Activated CD8-positive, alpha-beta T cell treated with anti-CD3 and anti-CD28 coated beads for 36 hours (primary cell): ENCODE measurements at regions not wholly inside any gene's neighbourhood (a gene's known extent, or its start where the extent isn't known, plus 50 kb on each side); places are given as distances from the start of the nearest gene placed in this dataset.

Experiments used
- ATAC-seq: fragments of 200-7000 bp; cut with Tn5 transposase; one replicate; pipeline ENCODE4 v1.10.0; 2021; ENCODE audit warnings: mild to moderate bottlenecking, moderate library complexity
- CTCF ChIA-PET: fragments of 350-600 bp; sonication (Branson Sonifier 250); formaldehyde crosslinking; loops from one replicate; lab custom pipeline; 2021; ENCODE audit warnings: antibody characterized with exemption; lab: Charles Lee
- POLR2A ChIA-PET: fragments of 350-600 bp; sonication (Branson Sonifier 250); formaldehyde crosslinking; loops from one replicate; lab custom pipeline; 2021; ENCODE audit warnings: antibody characterized with exemption; lab: Charles Lee
- DNase-seq: peaks from one replicate; pipeline ENCODE4 v3.0.0-alpha.2; 2020
- H3K27ac Mint-ChIP-seq: one replicate; pipeline ENCODE4 v1.8.0; 2021; ENCODE audit warnings: mild to moderate bottlenecking, mixed read lengths
- H3K27me3 Mint-ChIP-seq: one replicate; pipeline ENCODE4 v1.8.0; 2021; ENCODE audit warnings: mixed read lengths
- H3K36me3 Mint-ChIP-seq: one replicate; pipeline ENCODE4 v1.8.0; 2021; ENCODE audit warnings: low read depth, mixed read lengths
- H3K4me1 Mint-ChIP-seq: one replicate; pipeline ENCODE4 v1.8.0; 2021; ENCODE audit warnings: low read depth, mixed read lengths
- H3K4me3 Mint-ChIP-seq: one replicate; pipeline ENCODE4 v1.8.0; 2021; ENCODE audit warnings: mild to moderate bottlenecking, moderate library complexity, mixed read lengths
- H3K9me3 Mint-ChIP-seq: one replicate; pipeline ENCODE4 v1.8.0; 2021; ENCODE audit warnings: mixed read lengths
- intact Hi-C: fragments of 100-400 bp; cut with micrococcal nuclease; formaldehyde crosslinking; loops from one replicate; pipeline ENCODE4 v1.10.0; 2022
- TF ChIP-seq, protein P1 (sequence below): fragments of 200-600 bp; IDR thresholded peaks from one replicate; pipeline ENCODE4 v1.8.0; 2022; ENCODE audit warnings: antibody characterized with exemption, mild to moderate bottlenecking

DNA sequence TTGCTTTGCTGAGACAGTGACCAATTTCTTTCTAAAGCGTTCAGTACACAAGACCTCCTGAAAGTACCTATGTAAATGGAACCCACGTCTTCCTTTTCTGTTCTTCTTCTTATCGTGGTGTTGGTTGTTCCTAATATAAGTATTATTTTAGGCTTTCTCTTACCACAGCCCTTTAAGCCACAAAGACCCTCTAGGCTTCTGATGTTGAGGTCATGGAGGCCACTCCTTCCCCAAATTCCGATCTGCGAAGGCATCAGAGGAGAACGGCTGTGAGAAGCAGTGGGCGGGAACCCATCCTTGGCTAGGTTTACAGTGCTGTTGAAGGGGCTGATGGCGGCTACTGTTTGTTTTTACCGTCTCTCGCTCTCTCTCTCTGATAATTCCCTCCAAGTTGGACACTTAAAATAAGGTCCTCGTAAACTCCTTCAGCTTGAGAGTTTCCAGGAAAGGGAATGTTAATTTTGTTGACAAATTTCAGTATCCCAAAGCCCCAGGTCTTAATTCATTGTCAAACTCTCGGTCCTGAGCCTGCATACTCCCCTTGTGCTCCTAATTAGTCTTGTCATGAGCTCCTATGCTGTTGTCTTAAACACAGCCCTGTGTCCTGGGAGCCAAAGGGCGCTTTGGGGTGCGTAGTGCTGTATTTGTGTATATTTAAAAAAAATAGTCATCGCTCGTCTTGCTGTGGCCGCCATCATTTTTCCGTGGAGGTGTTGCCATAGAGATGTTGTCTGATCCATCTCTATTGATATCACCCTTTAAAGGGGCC is 178.8 kb downstream of the OPA1 start:
- Mint-ChIP-seq H3K4me1 (peaks cover 4% of the 10 kb centered on the region), H3K27ac (no peak overlapping the region), H3K4me3 (no peak overlapping the region), H3K27me3 (peaks cover 4% of the 10 kb centered on the region), H3K36me3 (no peaks in the 10 kb centered on the region), H3K9me3 (no peaks in the 10 kb centered on the region)
- CTCF ChIA-PET: no interaction called here
- no peak for DNase-seq
- TF ChIP-seq, protein P1, sequence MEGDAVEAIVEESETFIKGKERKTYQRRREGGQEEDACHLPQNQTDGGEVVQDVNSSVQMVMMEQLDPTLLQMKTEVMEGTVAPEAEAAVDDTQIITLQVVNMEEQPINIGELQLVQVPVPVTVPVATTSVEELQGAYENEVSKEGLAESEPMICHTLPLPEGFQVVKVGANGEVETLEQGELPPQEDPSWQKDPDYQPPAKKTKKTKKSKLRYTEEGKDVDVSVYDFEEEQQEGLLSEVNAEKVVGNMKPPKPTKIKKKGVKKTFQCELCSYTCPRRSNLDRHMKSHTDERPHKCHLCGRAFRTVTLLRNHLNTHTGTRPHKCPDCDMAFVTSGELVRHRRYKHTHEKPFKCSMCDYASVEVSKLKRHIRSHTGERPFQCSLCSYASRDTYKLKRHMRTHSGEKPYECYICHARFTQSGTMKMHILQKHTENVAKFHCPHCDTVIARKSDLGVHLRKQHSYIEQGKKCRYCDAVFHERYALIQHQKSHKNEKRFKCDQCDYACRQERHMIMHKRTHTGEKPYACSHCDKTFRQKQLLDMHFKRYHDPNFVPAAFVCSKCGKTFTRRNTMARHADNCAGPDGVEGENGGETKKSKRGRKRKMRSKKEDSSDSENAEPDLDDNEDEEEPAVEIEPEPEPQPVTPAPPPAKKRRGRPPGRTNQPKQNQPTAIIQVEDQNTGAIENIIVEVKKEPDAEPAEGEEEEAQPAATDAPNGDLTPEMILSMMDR: no peak
- intact Hi-C loops: no loop called here
- no peak for ATAC-seq
- POLR2A ChIA-PET: no interaction called here

DNA sequence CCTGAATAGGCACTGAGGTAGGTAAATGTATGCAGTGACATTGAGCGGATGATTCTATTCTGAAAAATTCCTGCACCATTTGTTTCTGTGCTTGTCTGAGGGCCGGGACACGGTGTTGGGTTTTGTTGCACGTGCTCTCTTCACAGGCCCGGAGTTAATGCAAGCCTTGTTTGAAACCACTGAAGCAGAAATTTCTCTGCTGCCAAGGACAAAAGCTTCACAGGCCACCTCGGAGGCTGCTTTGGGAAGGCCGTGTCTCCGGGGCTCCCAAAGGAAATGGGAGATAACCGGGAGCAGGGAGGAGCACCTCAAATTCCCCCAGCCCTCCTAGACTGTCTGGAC is 179.4 kb downstream of the OPA1 start:
- no peaks in the 10 kb centered on the region for H3K9me3 Mint-ChIP-seq
- TF ChIP-seq, protein P1: no peak
- ATAC-seq (no peak), DNase-seq (no peak)
- POLR2A ChIA-PET: no interaction called here
- no peak overlapping the region for H3K27ac Mint-ChIP-seq
- CTCF ChIA-PET: no interaction called here
- no peaks in the 10 kb centered on the region for H3K36me3 Mint-ChIP-seq
- intact Hi-C loops: no loop called here
- no peak overlapping the region for H3K4me3 Mint-ChIP-seq
- peaks cover 4% of the 10 kb centered on the region for H3K27me3 Mint-ChIP-seq
- peaks cover 4% of the 10 kb centered on the region for H3K4me1 Mint-ChIP-seq

DNA sequence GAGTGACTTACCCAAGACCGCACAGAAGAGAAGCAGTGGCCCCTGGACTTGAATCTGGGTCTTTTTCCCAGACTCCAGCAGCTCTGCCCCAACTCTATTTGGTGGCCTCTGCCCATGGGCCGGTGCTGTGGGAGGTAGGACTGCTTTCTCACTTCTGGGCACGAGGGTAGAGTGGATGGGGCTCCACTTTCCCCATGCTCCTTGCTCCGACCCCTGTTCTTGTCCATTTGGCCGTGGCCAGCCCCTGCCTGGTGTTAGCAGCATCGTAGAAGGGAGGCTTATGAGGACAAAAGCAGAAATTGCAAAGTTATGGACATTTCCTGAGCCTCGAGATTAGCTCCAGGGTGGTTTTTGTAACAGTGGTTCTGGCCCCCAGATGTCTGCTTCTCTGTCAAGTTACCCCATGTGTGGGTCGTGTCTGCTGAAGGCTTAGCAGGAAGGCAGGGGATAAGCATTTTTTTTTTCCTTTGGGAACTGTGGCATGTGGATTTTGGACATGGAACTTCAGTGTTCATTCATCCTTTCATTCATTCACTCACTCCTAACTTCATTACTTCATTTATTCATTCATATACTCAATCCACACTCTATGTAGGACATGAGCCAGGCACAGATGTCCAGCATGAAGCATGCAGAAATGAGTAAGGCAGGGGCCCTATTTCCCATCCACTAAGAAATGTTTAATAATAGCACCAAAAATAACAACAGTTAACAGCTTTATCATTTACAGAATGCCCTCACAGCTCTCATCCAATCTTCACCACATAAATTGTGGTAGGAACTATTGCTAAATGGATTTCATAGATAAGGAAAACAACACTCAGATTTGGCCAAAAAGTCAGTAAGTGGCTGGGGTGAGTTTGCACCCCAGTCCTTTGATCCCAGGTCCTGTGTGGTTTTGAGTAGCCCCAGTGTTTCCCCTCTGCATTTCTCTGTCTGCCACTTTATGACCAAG is 180.5 kb downstream of the OPA1 start:
- DNase-seq (no peak), ATAC-seq (no peak)
- H3K36me3 Mint-ChIP-seq: no peaks in the 10 kb centered on the region
- TF ChIP-seq, protein P1: no peak
- peaks cover 4% of the 10 kb centered on the region for H3K4me1 Mint-ChIP-seq
- intact Hi-C loops: no loop called here
- peaks cover 4% of the 10 kb centered on the region for H3K27me3 Mint-ChIP-seq
- H3K4me3 Mint-ChIP-seq: no peak overlapping the region
- POLR2A ChIA-PET: no interaction called here
- CTCF ChIA-PET: interaction anchor here (2.0 kb wide), 1 partner anchor 542 kb away, joined by 6 read pairs; no protein-coding TSS in a partner anchor
- H3K27ac Mint-ChIP-seq: no peak overlapping the region
- H3K9me3 Mint-ChIP-seq: no peaks in the 10 kb centered on the region

DNA sequence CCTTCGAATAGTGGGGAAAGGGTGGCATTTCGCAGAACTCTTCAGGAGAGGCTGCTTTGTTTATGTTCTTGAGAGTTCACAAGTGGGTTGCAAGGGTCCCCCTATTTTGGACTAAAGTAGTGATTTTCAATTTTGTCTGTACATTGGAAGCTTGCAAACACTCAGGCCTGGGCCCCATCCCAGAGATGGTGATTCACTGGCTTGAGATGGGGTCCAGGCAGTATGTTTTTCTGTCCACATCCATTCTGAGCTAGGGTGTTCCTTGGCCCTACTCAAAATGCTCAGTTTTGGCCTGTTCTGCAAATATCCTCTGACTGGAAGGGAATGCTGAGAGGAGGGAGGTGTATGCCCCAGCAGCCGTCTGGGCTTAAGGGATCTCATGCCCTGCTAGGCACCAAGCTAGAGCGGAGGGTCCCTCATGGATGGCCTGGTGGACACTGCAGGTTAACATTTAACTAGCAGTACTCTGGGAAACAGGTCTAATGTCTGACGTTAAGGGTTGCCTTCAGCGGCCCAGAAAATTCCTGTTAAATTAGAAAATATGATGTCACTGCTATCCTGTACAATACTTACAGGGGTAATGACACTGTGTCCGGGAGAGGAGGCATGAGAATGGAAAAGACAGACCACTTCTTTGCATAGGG is 181.4 kb downstream of the OPA1 start:
- TF ChIP-seq, protein P1: no peak
- intact Hi-C loops: no loop called here
- no peak for ATAC-seq
- Mint-ChIP-seq H3K9me3 (no peaks in the 10 kb centered on the region), H3K36me3 (no peaks in the 10 kb centered on the region), H3K4me1 (peaks cover 4% of the 10 kb centered on the region), H3K27me3 (peaks cover 11% of the 10 kb centered on the region), H3K4me3 (no peak overlapping the region), H3K27ac (no peak overlapping the region)
- ChIA-PET CTCF (interaction anchor here (2.0 kb wide), 1 partner anchor 541 kb away, joined by 6 read pairs; no protein-coding TSS in a partner anchor), POLR2A (no interaction called here)
- DNase-seq: no peak
